ENCODE measurements at regions not wholly inside any gene's neighbourhood (a gene's known extent, or its start where the extent isn't known, plus 50 kb on each side); places are given as distances from the start of the nearest gene placed in this dataset.
"Not testable (repeated sequence)": the region's sequence is repeated elsewhere in the genome, so short reads cannot be mapped to it uniquely, and the experiment has no call there.

GRCh38 chr22:22073769-22074561, 91.4 kb upstream of the TOP3B start:
- DNase-seq: no peak

GRCh38 chr22:22072169-22072836, 89.7 kb upstream of the TOP3B start:
- DNase-seq: no peak

GRCh38 chr22:22071455-22071854, 88.9 kb upstream of the TOP3B start:
- DNase-seq: no peak

GRCh38 chr22:22070371-22070824, 87.8 kb upstream of the TOP3B start:
- DNase-seq: no peak

- DNase-seq: no peak
Observed at GRCh38 chr22:22069450-22070370, 87.1 kb upstream of the TOP3B start.

GRCh38 chr22:22068657-22069056, 86.1 kb upstream of the TOP3B start:
- DNase-seq: no peak

GRCh38 chr22:22068025-22068424, 85.4 kb upstream of the TOP3B start:
- DNase-seq: no peak

- no peak for DNase-seq
Observed at GRCh38 chr22:22067192-22067591, 84.6 kb upstream of the TOP3B start.

GRCh38 chr22:22064580-22064979, 82.0 kb upstream of the TOP3B start:
- no peak for DNase-seq

- DNase-seq: no peak
Observed at GRCh38 chr22:22062306-22062793, 79.8 kb upstream of the TOP3B start.

- DNase-seq: peak; percentile 0
Observed at GRCh38 chr22:22061085-22062077, 78.8 kb upstream of the TOP3B start.

- DNase-seq: peak; percentile 21
Observed at GRCh38 chr22:22060200-22061084, 77.9 kb upstream of the TOP3B start.

GRCh38 chr22:22059291-22060002, 76.9 kb upstream of the TOP3B start:
- DNase-seq: no peak

GRCh38 chr22:22058633-22059290, 76.2 kb upstream of the TOP3B start:
- DNase-seq: no peak

- no peak for DNase-seq
Observed at GRCh38 chr22:22057617-22058378, 75.2 kb upstream of the TOP3B start.

GRCh38 chr22:22056809-22057594, 74.4 kb upstream of the TOP3B start:
- peak; percentile 1 for DNase-seq

GRCh38 chr22:22052548-22053139, 70.1 kb upstream of the TOP3B start:
- not testable (repeated sequence) for DNase-seq
